GM19023 (cell line): ENCODE measurements at regions not wholly inside any gene's neighbourhood (a gene's known extent, or its start where the extent isn't known, plus 50 kb on each side); places are given as distances from the start of the nearest gene placed in this dataset.
"Not testable (repeated sequence)": the region's sequence is repeated elsewhere in the genome, so short reads cannot be mapped to it uniquely, and the experiment has no call there.

Experiments
- ATAC-seq: cut with Tn5 transposase; IDR thresholded peaks from one replicate; pipeline ENCODE4 v1.9.1; 2021; ENCODE audit warnings: mild to moderate bottlenecking, moderate library complexity; ENCODE audit not compliant: unreplicated experiment

DNA sequence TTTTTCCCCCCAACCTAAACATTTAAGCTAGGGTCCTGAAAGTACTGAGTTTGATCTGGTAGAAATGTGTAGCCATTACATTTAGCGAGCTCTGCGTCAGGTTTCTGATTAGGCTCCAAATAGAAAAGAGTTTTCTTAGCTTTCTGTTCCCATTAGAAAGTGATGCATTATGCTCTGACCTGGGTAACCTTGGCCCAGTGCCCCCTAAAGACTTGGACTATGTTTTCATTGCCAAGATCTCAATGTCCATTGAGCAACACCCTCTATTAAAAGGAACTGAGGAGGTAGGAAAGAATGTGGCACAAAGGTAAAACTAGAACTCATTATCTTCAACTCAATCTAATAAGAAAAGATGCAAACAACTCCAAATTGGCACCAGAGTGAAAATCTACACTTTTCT, 358.9 kb upstream of the PCSK5 start:
- no peak for ATAC-seq

DNA sequence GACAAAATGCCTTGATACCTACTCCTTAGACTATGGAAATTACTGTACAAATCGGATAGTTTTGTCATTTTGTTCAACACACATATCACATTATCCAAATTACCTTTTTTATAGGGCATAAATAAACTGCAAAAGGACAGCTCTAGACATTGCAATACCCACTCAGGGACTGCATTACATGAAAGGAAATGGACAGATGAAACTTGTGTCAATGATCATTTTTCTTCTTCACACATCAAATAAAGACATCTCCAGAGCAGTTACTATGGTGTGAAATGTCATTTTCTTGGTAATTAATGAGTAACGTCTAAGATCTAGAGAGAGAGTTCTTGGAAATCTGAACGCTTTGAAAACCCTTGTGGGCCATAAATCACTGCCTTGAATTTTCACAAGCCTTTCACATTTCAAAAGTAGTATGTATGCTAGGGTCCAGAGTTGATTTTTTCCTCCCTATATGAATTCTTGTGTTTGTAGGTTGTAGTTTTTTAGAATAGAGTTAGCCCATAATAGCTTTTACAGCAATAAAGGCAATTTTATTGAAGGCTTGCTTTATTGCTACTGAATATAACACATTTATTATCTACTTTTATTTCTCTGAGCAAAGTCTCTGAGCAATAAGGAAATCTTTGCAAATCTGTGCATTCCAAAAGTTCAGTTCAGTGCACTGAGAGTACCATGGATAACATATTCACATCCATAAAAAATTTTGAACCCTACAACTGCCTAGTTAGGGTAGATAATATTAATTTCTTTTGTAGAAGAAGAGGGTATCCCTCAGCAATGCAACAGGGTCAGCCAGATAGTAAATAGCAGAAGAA, 358.0 kb upstream of the PCSK5 start:
- ATAC-seq: no peak

DNA sequence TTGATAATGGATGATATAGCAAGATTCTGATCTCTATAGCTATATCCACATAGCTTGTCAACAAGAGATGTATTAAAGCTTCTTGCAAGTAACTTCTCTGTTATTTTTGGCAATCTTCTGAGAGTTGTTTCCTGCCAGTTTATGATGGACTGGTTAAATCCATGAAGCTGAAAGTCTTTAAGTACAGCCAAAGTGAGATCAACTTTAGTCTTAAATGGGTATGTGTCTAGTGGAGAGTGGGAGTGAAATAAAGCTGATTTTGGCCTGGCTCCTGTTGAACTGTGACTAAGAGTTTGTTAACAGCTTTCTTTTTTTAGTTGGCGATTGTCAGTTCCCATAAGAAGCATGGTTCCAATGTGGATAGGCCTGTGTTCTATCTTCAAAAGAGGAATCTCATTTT, 350.9 kb upstream of the PCSK5 start:
- no peak for ATAC-seq

DNA sequence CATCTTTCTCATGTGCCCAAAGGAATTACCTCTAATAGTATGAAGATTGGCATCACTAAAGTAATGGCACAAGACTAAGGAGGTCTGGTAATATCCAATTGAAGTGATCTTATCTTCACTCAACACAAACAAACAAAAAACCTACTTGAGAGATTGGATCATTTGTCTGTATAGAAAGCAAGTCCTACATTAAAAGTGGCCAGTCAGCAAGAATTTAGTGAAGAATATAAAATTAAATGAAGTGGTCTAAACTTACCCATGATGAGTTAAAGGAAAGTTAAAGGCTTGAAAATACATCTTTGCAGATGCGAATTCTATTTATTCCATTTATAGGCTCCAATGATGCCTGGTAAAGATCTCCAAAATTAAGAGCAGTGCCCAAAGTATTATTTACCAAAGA, 350.3 kb upstream of the PCSK5 start:
- ATAC-seq: no peak

DNA sequence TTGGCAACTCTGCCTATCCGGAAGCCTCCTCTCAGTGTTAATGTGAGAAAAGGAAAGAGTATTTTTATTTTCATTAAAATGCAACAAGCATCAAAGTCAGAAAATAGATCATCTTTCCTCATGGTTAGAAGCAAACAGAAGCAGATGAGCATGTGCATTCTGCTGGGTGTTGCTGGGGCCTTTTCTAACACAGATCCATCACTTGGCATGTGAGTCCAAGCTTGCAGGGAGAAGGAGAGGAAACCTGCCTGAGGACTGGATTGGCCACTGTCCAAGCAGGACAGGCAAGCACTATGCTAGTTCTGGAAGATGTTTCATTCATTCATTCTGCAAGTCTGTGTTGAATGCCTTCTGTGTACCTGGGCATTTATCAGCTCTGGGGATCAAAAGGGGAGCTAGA, 348.7 kb upstream of the PCSK5 start:
- no peak for ATAC-seq

DNA sequence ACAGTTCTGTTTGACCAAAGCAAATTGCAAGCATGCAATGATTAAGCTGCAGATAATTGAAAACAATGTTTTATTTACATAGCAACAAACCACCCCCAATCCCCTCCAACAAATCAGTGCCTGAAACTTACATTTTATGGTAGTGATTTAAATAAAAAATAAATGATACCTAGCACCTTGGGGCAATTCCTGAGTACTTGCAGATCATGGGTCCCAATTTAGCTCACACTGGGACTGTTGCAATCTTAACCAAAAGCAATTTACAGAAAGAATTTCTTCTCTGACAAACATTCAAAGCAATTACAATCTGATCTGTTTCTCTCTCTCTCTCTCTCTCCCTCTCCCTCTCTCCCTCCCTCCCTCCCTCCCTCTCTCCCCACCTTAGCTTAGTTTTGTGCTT, 345.7 kb upstream of the PCSK5 start:
- ATAC-seq: no peak

DNA sequence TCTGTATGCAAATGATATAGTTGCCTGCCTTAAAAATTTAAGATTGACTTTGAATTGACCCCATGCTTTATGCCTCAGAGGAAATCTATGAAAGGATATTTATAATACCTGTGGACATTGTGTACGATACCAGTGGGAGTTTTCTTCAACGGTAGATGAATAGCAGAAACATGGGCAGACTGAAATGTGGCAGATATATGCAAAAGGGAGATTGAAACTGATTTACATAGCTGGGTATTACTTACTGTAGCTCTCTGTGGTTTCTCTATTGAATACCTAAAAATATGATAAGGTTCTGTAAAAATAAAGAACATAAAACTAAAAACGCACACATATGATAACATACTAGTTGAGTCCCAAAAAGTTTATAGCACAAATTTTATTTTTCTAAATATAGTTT, 345.2 kb upstream of the PCSK5 start:
- ATAC-seq: no peak

DNA sequence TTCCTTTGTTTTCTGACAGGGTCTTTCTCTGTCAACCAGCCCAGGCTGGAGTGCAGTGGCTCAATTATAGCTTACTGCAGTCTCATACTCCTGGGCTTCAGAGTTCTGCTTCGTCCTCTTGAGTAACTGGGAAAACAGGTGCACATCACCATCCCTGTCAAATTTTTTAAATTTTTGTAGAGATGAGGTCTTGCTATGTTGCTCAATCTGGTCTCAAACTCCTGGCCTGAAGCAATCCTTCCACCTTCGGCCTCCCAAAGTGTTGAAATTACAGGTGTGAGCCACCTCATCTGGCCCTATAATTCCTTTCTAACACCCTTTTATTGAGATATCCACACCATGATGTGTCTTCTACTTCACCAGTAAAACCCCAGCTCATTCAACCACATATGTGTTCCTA, 341.6 kb upstream of the PCSK5 start:
- ATAC-seq: no peak

DNA sequence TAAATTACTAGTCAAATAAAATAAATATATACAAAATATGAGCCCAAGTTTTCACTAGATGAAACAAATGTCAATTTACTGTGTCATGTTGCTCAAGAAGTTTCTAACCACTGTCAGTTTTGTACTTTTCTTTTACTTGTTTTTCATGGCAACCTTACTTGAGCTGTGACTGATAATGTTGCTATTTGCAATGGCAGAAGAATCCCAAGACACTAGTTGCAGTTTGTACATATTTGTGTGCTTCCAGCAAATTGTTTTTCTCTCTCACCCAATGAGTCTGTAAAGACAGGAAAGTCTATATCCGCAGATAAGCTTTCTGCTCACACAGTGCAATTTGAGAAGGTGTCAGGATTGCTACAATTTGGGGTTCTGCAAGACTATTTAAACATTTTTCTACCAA, 338.6 kb upstream of the PCSK5 start:
- no peak for ATAC-seq

DNA sequence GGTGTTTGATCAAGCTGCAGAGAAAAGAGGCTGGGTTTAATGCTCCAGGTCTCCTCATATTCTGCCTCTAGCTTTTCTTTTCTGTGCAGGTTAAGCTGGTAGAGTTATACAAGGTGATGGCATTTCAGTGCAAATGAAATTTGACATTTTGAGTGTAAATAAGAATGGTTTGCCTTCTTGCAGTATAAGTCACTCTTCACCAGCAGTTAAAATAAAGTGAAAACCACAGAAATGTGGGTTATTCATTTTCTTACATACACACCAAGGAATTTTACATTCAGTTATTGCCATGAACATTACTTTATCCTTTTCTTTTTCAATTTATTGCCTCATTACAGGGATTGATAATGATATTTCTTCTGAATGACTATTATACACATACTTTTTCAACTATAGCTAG, 337.5 kb upstream of the PCSK5 start:
- no peak for ATAC-seq

DNA sequence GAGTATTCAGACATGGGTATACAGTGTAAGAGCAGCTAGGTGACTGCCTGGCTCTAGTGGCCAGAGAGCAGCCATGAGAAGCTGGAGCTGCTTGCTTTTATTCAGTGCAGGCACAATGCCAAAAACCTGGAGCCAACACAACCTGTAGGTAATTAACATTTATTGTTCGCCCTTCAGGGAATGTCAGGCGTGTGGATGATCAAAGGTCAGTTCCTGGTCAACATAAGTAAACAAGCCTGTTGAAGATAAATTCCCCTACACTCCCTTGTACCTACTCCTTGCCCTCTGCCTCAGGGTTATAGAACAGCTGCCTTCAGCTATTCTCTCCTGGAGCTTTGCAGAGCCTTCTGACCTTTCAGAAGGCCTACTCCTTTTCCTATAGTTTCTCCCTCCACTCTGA, 323.7 kb upstream of the PCSK5 start:
- ATAC-seq: not testable (repeated sequence)

DNA sequence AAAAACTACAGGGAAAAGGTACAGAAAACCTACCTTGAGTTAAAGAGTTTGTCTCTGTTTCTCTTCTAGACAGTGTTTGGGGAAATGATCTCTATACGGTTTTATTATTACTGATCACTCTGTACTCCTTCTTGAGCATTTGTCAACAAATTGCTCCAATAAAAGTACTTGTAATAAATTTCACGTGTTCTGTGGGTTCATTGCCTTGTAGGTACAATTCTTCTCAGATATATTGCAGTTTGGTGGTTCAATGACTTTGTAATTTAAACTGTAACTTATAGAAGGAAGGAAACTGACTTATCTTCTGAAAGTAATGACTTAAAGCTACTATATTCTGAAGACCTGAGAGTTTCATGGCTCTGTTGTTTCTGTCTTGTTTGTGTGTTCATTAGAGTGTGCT, 319.9 kb upstream of the PCSK5 start:
- no peak for ATAC-seq

DNA sequence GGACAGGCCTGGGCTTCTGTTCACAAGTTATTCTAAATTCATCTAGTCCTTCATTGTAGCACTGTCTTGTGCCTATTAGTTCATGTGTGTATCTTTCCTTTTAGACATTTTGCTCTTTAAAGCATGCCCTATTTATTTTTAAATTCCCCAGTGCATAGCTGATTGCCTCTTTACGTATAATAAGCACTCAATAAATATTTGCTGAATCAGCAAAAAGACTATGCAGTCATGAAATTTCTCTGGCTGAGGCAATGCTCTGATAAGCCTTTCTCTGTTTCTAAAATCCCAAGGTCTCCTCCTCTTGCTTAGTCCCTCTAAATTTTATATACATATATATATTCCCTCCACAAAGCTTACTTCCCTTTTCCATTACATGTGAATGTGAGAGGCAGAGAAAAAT, 315.9 kb upstream of the PCSK5 start:
- no peak for ATAC-seq

DNA sequence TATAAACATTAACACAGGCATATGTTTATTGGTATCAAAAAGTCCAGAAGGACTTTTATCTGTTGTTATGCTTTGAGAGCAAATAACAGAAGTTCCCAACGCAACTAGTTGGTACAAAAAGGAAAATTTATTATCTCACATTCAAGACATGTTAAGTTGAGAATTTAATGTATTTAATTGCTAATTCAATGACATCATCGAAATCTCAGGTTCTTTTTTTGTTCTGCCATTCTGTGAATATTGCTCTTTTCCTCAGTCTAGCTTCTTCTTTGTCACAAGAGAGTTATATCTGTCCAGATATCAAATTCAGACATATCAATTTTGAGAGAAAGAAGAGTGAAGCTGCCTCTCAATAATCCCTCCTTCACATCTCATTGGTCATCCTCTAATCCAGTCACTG, 307.6 kb upstream of the PCSK5 start:
- ATAC-seq: no peak

DNA sequence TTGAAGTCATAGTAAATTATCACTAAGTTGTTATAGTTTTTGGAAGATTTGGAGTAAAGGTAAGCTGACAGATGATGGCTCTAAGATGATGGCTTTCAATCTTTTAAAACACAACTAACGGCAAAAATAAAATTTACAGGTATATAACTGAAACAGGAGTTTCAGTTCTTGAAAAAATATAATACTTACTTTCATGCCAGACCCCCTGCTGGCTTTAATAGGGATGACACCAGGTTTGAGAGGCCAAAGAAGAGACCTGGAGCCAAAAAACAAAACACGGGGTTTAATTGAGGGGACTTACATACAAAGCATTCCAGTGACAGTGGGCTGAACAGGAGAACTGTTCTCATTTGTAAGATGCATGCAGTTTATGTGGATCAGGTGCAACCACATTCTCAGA, 301.7 kb upstream of the PCSK5 start:
- ATAC-seq: no peak

DNA sequence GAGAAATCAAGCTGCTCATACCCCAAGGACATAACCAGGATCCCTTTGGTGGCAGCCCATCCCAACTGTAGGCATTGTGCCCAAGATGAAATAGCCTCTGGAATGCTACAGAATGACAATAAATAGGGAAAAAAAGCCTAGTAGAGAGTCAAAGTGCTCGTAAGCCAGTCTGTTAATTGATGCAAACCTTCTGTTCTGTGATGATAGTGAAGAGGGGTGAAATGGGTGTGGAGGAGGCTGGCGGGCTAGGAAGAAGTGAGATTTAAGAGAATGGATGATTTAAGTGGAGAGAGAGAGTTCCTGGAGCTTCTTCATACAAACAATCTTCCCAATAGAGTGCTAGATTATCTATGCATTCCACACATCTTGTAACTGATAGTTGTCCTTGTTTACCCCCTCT, 301.0 kb upstream of the PCSK5 start:
- ATAC-seq: no peak

DNA sequence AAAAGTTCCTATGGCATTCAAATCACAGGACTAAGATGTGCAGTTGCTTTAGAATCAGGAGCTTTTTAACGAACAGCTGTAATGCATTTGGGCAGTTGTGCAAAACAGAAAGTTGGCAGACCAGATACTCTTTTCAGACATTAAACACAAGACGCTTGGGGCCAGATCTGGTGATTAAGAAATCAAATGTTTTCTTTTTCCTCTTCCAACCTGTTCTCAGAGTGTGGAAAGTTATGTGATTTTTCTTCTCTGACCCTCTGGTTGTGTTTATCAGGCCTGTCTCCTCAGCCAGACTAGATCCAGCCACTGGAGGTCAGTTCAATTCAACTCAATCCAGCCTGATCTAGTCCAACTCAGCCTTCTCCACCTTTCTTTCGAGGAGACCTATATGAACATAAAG, 298.5 kb upstream of the PCSK5 start:
- no peak for ATAC-seq

DNA sequence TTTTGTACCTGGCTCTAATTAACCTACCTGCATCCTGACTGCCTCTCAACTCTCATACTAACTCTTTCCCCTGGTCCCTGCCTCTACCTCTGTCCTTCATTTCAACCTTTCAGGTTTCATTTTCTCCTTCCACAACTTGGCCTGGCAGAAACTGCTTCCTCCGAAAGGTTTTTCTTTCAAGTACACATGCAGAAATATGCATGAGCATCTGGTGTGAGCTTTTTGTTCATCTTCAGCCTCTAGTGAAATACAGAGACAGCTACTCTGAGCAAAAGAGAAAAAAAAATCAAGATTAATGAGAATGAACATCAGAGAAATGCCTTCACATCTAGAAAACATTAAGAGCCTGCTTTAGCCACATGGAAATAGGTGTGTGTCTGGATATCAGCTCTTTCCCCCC, 297.9 kb upstream of the PCSK5 start:
- no peak for ATAC-seq

DNA sequence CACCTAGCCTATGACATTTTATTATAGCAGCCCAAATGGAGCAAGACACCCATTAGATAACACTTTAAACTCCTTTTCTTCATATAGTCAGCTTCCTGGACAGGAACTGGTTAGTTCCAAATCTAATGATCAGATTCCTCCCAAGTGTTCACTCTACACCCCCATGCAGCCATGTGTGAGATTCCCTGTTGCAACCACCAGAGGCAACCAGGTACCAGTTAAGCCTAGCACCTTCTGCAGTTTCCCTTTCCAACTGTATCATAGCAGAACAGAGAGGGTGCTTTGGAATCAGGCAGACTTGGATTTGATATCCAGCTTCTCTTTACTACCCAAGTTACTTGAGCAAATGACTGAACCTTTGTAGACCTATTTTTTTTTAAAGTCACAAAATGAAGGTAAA, 296.6 kb upstream of the PCSK5 start:
- no peak for ATAC-seq

DNA sequence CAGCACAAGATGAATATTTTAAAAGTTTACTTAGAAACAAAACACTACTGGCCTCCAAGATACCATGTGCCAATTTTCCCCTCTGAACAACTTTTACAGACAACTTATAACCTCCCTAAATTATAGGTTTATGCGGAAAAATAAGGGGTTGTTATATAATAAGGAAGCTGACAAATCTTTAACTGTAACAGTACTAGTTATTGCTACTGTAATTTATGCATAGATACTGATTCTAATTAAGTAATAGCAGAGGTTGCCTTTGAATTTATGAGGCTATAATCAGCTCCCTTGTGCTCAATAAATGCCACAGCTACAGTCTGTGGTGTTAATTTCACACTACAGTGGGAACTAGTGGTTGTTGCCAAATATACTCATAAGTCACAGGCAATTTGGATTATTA, 291.3 kb upstream of the PCSK5 start:
- ATAC-seq: no peak

DNA sequence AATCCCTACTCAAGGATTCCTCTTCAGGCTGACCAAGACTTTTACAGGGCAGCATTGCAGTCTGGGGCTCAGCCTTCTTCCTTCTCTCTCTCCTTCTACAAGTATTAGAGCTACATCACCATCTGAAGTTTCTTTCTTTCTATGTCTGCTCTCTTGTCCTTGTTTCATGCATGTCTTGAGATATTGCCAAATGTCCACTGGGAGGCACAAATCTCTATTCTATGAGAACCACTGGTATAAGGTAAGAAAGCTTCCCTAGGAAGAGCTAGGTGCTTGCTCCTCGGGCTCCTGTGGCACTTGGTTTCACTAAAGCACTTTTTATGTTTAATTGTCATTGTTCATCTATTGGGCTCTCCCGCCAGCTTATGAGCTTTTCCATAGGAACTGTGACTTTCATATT, 289.2 kb upstream of the PCSK5 start:
- ATAC-seq: no peak

DNA sequence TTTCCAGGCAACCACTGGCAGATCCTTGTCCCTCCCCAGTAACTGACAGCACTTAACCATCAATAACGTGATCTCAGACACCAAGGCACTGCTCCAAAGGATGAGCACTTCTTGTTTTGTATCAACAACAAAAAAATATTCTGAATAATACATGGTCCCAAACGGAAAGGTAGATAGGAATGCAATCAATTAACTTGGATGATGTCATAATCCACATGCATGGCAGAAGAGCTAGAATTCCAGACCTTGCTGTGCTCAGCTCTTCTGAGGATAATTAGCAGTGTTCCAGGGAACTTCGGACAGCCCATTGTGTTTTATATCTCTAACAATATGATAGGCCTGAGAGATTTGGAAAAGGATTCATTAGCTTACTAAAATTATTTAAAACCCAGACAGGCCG, 288.4 kb upstream of the PCSK5 start:
- no peak for ATAC-seq

DNA sequence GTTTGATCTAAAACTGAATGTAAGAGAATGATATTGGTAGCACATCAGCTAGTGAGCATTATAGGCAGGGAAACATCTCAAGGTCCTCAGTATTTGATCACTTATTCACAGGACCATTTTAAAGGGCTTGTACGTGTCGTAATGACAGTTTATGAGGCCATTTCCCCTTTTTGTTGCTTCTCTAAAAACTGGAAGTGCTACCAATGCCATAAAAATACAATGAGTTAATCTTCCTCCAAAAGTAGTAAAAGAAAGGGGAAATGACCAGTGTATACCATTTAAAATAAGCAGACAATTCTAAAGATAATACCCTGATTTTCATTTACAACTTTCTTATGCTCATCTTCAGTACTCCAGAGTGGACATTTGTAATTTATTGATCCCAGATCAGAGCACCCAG, 285.8 kb upstream of the PCSK5 start:
- ATAC-seq: no peak
